Hepatocyte (in vitro differentiated cells): ENCODE measurements at regions not wholly inside any gene's neighbourhood (a gene's known extent, or its start where the extent isn't known, plus 50 kb on each side); places are given as distances from the start of the nearest gene placed in this dataset.

Experiments
- DNase-seq: peaks from one replicate; pipeline ENCODE4 v3.0.0-alpha.2; 2016; ENCODE audit warnings: low spot score
- H2AFZ ChIP-seq: fragments of 200-600 bp; sonication (generic); 2 replicates; pipeline ENCODE4 v1.6.0; 2016; ENCODE audit warnings: antibody characterized with exemption, mild to moderate bottlenecking
- H3K27ac ChIP-seq: fragments of 200-600 bp; sonication (generic); 2 replicates; pipeline ENCODE4 v1.5.1; 2016; ENCODE audit warnings: mild to moderate bottlenecking
- H3K27me3 ChIP-seq: fragments of 200-600 bp; sonication (generic); 2 replicates; pipeline ENCODE4 v1.6.1; 2016
- H3K36me3 ChIP-seq: fragments of 200-600 bp; sonication (generic); replicated peaks from 2 replicates; pipeline ENCODE4 v1.5.1; 2016; ENCODE audit warnings: low read depth; ENCODE audit not compliant: insufficient read depth
- H3K4me1 ChIP-seq: fragments of 200-600 bp; sonication (generic); 2 replicates; pipeline ENCODE4 v1.5.1; 2016; ENCODE audit warnings: mild to moderate bottlenecking, moderate library complexity; ENCODE audit not compliant: insufficient read depth
- H3K4me2 ChIP-seq: fragments of 200-600 bp; sonication (generic); 2 replicates; pipeline ENCODE4 v1.6.0; 2016
- H3K4me3 ChIP-seq: fragments of 200-600 bp; sonication (generic); 2 replicates; pipeline ENCODE4 v1.5.1; 2016; ENCODE audit warnings: mild to moderate bottlenecking
- H3K79me2 ChIP-seq: fragments of 200-600 bp; sonication (generic); 2 replicates; pipeline ENCODE4 v1.6.0; 2017; ENCODE audit warnings: mild to moderate bottlenecking
- H3K9me2 ChIP-seq: fragments of 200-600 bp; sonication (generic); replicated peaks from 2 replicates; pipeline ENCODE4 v1.6.0; 2017; ENCODE audit warnings: mild to moderate bottlenecking; ENCODE audit not compliant: insufficient read depth
- H3K9me3 ChIP-seq: fragments of 200-600 bp; sonication (generic); 2 replicates; pipeline ENCODE4 v1.5.1; 2016; ENCODE audit warnings: low read depth, mild to moderate bottlenecking
- H4K20me1 ChIP-seq: fragments of 200-600 bp; sonication (generic); 2 replicates; pipeline ENCODE4 v1.6.0; 2016; ENCODE audit warnings: mild to moderate bottlenecking; ENCODE audit not compliant: insufficient read depth, poor library complexity, severe bottlenecking
- EZH2 ChIP-seq: fragments of 200-600 bp; sonication (generic); IDR thresholded peaks from 2 replicates; pipeline ENCODE4 v1.6.1; 2016; ENCODE audit warnings: antibody characterized with exemption, mild to moderate bottlenecking, borderline replicate concordance
- EZH2phosphoT487 ChIP-seq: fragments of 200-600 bp; sonication (generic); IDR thresholded peaks from one replicate; pipeline ENCODE4 v1.6.1; 2018; ENCODE audit warnings: antibody characterized with exemption, mild to moderate bottlenecking, low read depth, moderate library complexity; ENCODE audit not compliant: unreplicated experiment, severe bottlenecking
- WGBS: methylation state at CpG from one replicate; pipeline ENCODE4 v1.1.6; 2016; ENCODE audit warnings: low lambda C conversion rate; ENCODE audit errors: missing lambda C conversion rate; 5-methylcytosine and 5-hydroxymethylcytosine counted together
- TF ChIP-seq, protein P1 (sequence below): fragments of 200-600 bp; sonication (generic); IDR thresholded peaks from 2 replicates; pipeline ENCODE4 v1.5.1; 2016; ENCODE audit warnings: antibody characterized with exemption, mild to moderate bottlenecking; ENCODE audit not compliant: poor library complexity

DNA sequence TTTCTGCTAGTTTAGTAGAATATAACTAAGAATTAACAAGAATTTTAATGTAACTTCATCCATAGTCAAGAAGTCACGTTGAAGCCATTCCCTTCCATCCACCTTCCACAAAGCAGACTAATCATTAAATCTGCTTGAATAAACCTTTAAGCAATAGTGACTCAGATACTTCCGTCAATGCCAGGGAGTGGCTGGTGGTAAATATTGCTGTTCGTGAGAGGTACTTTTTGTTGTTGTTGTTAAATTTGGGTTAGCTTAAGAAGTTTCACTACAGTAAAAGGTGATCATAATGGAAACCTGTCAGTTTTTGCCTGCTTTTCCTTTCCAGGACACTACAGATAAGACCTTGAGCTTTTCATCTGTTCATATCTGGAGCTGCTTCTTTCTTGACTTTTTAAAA is 316.3 kb downstream of the TMA16 start:
- TF ChIP-seq, protein P1, sequence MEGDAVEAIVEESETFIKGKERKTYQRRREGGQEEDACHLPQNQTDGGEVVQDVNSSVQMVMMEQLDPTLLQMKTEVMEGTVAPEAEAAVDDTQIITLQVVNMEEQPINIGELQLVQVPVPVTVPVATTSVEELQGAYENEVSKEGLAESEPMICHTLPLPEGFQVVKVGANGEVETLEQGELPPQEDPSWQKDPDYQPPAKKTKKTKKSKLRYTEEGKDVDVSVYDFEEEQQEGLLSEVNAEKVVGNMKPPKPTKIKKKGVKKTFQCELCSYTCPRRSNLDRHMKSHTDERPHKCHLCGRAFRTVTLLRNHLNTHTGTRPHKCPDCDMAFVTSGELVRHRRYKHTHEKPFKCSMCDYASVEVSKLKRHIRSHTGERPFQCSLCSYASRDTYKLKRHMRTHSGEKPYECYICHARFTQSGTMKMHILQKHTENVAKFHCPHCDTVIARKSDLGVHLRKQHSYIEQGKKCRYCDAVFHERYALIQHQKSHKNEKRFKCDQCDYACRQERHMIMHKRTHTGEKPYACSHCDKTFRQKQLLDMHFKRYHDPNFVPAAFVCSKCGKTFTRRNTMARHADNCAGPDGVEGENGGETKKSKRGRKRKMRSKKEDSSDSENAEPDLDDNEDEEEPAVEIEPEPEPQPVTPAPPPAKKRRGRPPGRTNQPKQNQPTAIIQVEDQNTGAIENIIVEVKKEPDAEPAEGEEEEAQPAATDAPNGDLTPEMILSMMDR = no peak
- no peak for TF ChIP-seq EZH2phosphoT487
- TF ChIP-seq EZH2 = no peak
- no peaks in the 10 kb centered on the region for H3K9me2 ChIP-seq
- H2AFZ ChIP-seq = no peak overlapping the region
- no peak overlapping the region for H3K4me3 ChIP-seq
- no peaks in the 10 kb centered on the region for H3K79me2 ChIP-seq
- no peaks in the 10 kb centered on the region for H3K27me3 ChIP-seq
- no peak overlapping the region for H3K27ac ChIP-seq
- no peak overlapping the region for H3K4me2 ChIP-seq
- no peaks in the 10 kb centered on the region for H3K36me3 ChIP-seq
- H3K4me1 ChIP-seq = no peaks in the 10 kb centered on the region
- no peaks in the 10 kb centered on the region for H3K9me3 ChIP-seq
- DNase-seq = no peak
- H4K20me1 ChIP-seq = no peaks in the 10 kb centered on the region
- WGBS = 42% methylated on average over 3 of the region's 3 CpGs

DNA sequence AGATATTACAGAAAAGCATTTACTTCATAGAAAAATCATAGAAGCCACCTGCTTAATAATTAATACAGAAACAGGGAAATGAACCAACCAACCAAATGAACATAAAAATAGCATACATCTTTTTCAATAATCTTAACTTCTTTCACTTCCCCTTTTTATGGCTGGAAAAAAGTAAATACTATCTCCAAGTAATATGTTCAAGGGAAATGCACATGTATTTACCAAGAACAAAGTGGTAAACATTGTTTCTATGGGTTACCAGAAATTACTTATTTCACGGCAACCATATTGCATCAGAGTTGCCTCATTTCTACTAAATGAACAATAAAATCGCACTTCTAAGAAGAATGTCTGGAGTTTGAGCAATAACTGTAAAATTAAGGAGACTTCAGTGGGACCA is 321.3 kb downstream of the TMA16 start:
- no peak overlapping the region for H3K4me2 ChIP-seq
- no peaks in the 10 kb centered on the region for H4K20me1 ChIP-seq
- TF ChIP-seq, protein P1 = no peak
- TF ChIP-seq EZH2 (no peak), EZH2phosphoT487 (no peak)
- no peaks in the 10 kb centered on the region for H3K27me3 ChIP-seq
- no peaks in the 10 kb centered on the region for H3K4me1 ChIP-seq
- H2AFZ ChIP-seq = no peak overlapping the region
- no peaks in the 10 kb centered on the region for H3K9me3 ChIP-seq
- no peaks in the 10 kb centered on the region for H3K79me2 ChIP-seq
- H3K4me3 ChIP-seq = no peak overlapping the region
- H3K27ac ChIP-seq = no peak overlapping the region
- H3K9me2 ChIP-seq = no peaks in the 10 kb centered on the region
- DNase-seq = no peak
- no peaks in the 10 kb centered on the region for H3K36me3 ChIP-seq
- 56% methylated on average over 2 of the region's 2 CpGs for WGBS

DNA sequence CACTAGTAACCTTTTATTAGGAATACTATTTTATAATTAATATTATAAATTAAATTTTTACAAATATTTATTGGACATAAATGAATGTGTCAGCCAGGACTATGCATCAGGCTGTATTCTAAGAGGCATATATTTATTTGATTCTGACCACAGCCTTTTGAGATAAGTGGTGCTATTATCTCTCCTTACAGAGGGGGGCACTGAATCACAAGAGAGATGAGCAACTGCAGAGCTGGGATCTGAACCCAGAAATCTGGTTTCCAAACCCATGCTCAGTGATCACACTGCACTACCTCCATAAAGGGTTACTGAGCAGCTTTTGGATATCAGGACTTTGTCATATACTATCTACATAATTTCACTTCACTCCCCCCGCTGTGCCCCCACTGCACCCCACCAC is 322.0 kb downstream of the TMA16 start:
- TF ChIP-seq EZH2phosphoT487 (no peak), EZH2 (no peak)
- TF ChIP-seq, protein P1 = no peak
- H3K9me2 ChIP-seq = no peaks in the 10 kb centered on the region
- no peaks in the 10 kb centered on the region for H3K79me2 ChIP-seq
- 100% methylated on average over 1 of the region's 1 CpG for WGBS
- H3K4me1 ChIP-seq = no peaks in the 10 kb centered on the region
- H4K20me1 ChIP-seq = no peaks in the 10 kb centered on the region
- no peaks in the 10 kb centered on the region for H3K9me3 ChIP-seq
- no peaks in the 10 kb centered on the region for H3K27me3 ChIP-seq
- no peak for DNase-seq
- H3K4me3 ChIP-seq = no peak overlapping the region
- H3K4me2 ChIP-seq = no peak overlapping the region
- H3K36me3 ChIP-seq = no peaks in the 10 kb centered on the region
- H2AFZ ChIP-seq = no peak overlapping the region
- no peak overlapping the region for H3K27ac ChIP-seq

GRCh38 chr4:163818673-163819072 is 324.2 kb downstream of the TMA16 start:
- no peak for TF ChIP-seq EZH2
- TF ChIP-seq, protein P1 = no peak
- TF ChIP-seq EZH2phosphoT487 = no peak
- H3K4me3 ChIP-seq = no peak overlapping the region
- H3K79me2 ChIP-seq = no peaks in the 10 kb centered on the region
- H3K27ac ChIP-seq = no peak overlapping the region
- DNase-seq = no peak
- WGBS = 92% methylated on average over 3 of the region's 3 CpGs
- H3K27me3 ChIP-seq = no peaks in the 10 kb centered on the region
- no peak overlapping the region for H3K4me2 ChIP-seq
- H3K36me3 ChIP-seq = no peaks in the 10 kb centered on the region
- no peaks in the 10 kb centered on the region for H3K9me2 ChIP-seq
- no peaks in the 10 kb centered on the region for H3K4me1 ChIP-seq
- H4K20me1 ChIP-seq = no peaks in the 10 kb centered on the region
- H2AFZ ChIP-seq = no peak overlapping the region
- no peaks in the 10 kb centered on the region for H3K9me3 ChIP-seq
